GM21526 (cell line): ENCODE measurements at regions not wholly inside any gene's neighbourhood (a gene's known extent, or its start where the extent isn't known, plus 50 kb on each side); places are given as distances from the start of the nearest gene placed in this dataset.
"Not testable (repeated sequence)": the region's sequence is repeated elsewhere in the genome, so short reads cannot be mapped to it uniquely, and the experiment has no call there.

Source experiments
- ATAC-seq: cut with Tn5 transposase; IDR thresholded peaks from one replicate; pipeline ENCODE4 v1.9.1; 2021; ENCODE audit warnings: moderate library complexity; ENCODE audit not compliant: unreplicated experiment, low FRiP score

DNA sequence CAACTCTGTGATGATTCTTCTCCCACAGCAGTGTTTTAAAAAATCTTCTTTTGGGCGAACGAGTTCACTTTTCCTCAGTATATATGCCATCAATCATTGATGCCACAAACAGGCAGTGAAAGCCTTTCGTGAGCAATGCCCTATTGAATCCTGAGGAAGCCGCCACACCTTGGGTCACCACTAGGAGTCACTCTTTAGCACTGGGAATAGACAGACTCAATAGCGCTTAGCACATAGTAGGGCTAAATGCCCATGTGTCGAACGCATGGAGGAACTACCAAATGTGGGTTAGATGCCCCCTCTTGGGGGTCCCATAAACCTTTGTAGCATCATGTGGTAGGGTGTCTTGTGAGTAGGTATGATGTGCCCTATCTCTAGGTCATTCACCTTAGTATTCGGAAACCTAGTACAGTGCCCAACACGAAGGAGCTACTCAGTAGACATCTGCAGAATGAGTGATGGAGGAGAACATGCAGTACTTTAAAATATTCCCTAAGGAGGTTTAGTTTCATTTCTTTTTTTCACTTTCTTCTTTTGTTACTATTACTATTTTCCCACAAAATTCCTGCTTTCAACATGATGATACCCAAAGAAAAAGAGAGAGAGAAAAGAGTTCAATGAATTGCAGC, 603.7 kb downstream of the BNC2 start:
- ATAC-seq, result no peak

DNA sequence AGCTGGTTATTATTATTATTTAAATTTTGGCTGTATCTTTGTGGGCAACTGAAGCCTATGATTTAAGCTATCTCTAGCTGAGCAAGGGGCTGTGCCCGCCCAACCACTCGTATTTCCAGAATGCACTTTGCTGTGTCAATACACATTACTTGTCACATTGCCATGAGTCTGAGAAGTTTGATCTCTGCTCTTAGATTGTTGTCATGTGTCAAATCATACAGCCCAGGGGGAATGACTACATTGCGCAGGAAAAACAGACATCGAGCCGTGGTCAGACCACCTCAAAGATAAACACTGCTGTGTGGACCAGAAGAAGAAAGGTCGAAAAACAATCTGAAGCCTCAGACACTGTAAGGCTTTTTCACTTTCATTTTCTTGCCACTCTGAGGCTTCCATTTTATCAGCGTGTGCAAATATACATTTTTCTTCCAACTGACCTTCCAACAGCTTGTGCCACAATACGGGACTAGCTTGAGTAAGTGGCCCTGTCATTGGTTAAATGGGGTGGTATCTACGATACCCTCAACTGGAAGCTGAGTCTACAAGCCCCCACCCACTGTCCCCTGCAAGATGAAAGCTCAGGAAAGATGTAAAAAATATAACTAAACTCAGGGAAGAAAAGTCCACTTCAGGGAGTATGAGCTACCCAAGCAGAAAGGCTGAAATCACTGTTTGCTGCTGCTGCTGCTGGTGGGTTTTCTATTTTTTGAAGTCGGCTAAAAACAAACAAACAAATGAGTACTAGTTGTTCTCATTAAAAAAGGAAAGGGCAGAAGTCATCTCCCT, 603.0 kb downstream of the BNC2 start:
- no peak for ATAC-seq

DNA sequence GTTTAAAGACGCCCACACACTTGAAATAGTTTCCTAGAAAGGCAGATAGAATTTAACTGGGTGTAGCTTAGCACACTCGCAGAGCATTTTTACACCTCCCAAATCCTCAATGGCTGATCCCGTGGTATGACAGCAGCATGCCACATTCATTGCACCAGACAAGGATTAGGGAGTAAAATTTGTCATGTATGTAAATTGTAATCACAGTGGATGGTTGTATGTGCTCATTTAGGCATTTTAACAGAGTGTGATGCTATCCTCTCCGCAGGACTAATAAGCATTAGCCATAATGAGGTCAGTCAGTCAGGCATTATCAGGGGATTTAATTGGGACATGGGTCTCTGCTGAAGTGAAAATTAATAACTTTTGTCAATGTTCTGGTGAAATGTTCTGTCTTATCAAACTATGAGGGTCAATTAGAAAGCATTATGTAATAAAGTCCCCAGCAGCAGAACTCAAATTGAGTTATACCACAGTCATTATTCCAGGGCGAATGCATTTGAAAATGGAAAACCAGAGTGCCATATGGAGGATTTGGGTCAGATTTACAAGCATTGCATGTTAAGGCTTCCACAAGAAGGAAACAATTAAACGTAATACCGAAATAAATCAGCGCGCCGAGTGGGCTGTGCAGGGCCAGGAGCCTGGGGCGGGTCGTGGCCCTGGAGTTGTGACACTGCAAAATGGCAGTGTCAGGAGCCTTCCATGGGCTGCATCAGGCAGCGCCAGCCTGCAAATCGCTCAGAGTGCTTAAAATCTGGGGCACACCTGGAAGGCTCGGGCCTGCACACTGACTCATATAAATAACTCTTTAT, 602.2 kb downstream of the BNC2 start:
- no peak for ATAC-seq

DNA sequence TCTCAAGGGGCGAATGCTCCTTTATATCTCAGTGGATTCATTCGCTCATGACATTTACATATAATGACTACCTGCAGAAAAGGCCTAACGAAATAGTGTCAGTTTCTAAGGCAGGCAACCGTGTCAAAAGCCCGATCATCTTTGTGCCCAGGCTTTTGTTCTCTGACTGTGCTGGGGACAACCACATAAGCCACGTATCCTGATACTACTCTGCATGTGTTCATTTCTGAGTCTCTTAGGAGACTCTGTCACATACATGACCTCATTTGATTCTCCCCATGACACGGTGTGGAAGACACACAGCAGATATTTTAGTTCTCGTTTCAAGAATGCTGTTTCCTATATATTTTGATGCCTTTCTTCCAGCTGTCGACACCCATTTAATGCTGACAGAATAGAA, 598.5 kb downstream of the BNC2 start:
- no peak for ATAC-seq

DNA sequence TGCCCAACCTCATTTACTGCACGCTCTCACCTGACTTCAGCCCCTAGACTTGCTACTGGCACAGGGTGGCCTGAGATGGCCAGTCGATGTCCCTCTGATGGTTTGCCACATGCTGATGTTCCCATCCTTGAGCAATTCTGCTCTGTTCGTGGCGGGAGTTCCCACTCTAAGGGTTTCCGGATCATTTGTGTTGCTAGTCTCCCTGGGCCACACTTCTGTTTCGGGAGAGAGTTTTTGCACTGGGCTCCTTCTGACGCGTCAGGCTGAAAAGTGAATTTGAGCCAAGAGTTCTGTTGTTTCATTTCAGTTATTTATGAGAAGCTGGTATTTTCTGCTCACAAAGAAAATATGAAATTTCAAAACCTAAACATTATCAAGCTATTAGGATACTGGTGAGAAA, 597.7 kb downstream of the BNC2 start:
- ATAC-seq, result no peak

DNA sequence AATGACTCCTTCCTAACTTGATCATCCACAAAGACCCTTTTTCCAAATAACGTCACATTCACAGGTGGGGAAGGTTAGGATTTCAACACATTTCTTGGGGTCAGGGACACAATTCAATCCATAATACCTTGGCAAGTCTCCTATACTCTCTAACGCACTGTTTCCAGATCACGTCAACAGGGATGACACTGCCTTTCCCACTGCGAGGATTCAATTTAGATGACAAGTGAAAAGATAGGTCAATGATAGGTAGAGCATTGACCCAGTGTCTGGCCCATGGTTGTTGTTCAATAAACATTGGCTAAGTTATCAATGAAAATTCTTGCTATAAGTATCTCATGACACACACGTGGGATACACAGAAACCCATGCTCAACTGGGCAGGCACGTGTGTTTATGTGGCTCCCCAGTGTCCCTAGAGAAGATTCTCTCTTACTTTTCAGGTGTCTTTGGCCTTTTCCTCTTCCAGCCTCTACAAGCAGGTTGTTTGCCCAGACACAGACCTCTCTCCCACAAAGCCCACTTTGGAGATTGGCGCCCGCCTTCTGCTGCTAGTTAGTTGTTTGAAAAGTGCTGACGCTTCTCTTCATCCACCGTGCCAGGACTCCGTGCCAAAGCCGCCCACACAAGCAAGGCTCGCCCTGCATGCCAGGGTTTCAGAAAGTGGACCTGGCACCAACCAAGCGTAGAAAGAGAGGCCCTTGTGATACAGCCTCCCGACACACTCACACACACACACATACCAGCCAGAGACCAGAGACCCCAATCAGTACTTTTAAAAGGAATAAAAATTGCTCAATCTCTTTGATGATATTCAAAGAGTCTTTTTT, 594.5 kb downstream of the BNC2 start:
- ATAC-seq, result no peak

- ATAC-seq, result no peak
Observed at GRCh38 chr9:16276866-16277265, 593.6 kb downstream of the BNC2 start.

- no peak for ATAC-seq
Observed at GRCh38 chr9:16277471-16277960, 593.0 kb downstream of the BNC2 start.

DNA sequence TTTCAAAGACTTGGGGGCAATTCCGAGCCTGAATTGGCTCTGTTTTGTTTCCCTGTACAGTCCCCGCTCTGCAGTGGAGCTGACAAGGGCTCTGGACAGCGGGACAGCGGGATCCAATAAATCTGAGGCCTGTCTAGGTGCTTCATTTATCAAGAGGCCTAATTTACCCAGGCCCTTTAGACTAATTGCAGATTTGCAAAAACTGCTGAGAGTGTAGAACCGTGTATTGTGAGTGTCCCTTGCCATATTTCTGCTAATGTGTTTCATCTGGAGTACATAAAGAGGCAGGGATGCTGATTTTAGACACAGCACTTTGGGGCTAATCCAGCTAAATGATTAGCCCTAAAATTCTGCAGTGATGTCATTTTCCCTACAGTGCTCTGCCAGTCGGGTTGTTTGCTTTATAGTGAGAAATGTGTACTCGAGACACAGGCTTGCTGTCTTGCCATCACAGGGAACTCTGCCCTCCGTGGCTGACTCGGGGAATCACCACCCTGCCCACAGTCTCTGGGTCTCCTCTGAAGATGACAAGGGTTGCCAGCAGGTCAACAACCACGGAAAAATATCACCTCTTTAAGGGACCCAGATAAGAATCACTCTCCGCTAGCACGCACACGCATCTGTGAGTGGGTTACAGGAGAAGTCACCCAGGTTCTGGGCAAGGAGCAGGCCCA, 592.0 kb downstream of the BNC2 start:
- ATAC-seq, result no peak

GRCh38 chr9:16281707-16282106, 588.8 kb downstream of the BNC2 start:
- ATAC-seq, result no peak

GRCh38 chr9:16282216-16282615, 588.3 kb downstream of the BNC2 start:
- no peak for ATAC-seq

- no peak for ATAC-seq
Observed at GRCh38 chr9:16282718-16283117, 587.8 kb downstream of the BNC2 start.

GRCh38 chr9:16286160-16286559, 584.3 kb downstream of the BNC2 start:
- no peak for ATAC-seq

GRCh38 chr9:16289639-16290038, 580.8 kb downstream of the BNC2 start:
- ATAC-seq, result no peak

GRCh38 chr9:16290169-16290568, 580.3 kb downstream of the BNC2 start:
- ATAC-seq, result no peak

DNA sequence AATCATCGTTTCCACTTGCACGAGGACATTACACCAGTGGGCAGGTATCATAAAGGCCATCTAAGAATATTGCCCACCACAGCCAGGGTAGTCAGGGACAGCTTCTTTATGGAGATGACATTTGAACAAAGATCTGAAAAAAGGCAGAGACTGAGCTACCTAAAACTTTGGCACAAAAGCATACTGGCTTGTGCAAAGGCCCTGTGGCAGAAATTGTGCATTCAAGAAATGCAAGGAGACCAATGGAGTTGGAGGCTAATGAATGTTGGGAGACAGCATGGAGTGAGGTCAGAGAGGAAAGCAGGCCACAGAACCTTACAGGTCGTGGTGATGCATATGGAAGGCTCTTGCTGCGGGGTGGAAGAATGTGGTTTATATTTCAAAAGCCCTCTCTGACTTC, 578.5 kb downstream of the BNC2 start:
- ATAC-seq, result no peak

- ATAC-seq, result no peak
Observed at GRCh38 chr9:16293610-16294009, 576.9 kb downstream of the BNC2 start.

- no peak for ATAC-seq
Observed at GRCh38 chr9:16294133-16294770, 576.2 kb downstream of the BNC2 start.

GRCh38 chr9:16294940-16295339, 575.5 kb downstream of the BNC2 start:
- ATAC-seq, result not testable (repeated sequence)
